HL-60 (cell line): ENCODE measurements at regions not wholly inside any gene's neighbourhood (a gene's known extent, or its start where the extent isn't known, plus 50 kb on each side); places are given as distances from the start of the nearest gene placed in this dataset.

Experiments used
- CTCF ChIP-seq: IDR thresholded peaks from one replicate; pipeline ENCODE4 v1.5.1; 2011; ENCODE audit warnings: low read length, control low read depth, inconsistent platforms; ENCODE audit not compliant: insufficient read depth
- GABPA ChIP-seq: IDR thresholded peaks from 2 replicates; pipeline ENCODE4 v1.6.1; 2012; ENCODE audit warnings: low read depth
- POLR2AphosphoS5 ChIP-seq: IDR thresholded peaks from 2 replicates; pipeline ENCODE4 v1.6.1; 2012; ENCODE audit warnings: low read depth
- REST ChIP-seq: IDR thresholded peaks from 2 replicates; pipeline ENCODE4 v1.6.1; 2012; ENCODE audit warnings: low read depth; ENCODE audit not compliant: insufficient replicate concordance
- SPI1 ChIP-seq: IDR thresholded peaks from 2 replicates; pipeline ENCODE4 v1.6.1; 2012; ENCODE audit warnings: low read depth, mild to moderate bottlenecking, borderline replicate concordance

GRCh38 chr14:62645649-62646048 is 399.6 kb downstream of the KCNH5 start:
- TF ChIP-seq REST (no peak), CTCF (no peak), POLR2AphosphoS5 (no peak), GABPA (no peak), SPI1 (no peak)
